ENCODE measurements at regions not wholly inside any gene's neighbourhood (a gene's known extent, or its start where the extent isn't known, plus 50 kb on each side); places are given as distances from the start of the nearest gene placed in this dataset.
"Not testable (repeated sequence)": the region's sequence is repeated elsewhere in the genome, so short reads cannot be mapped to it uniquely, and the experiment has no call there.

GRCh38 chr6:79813143-79813850 lies 134.1 kb downstream of the ELOVL4 start:
- in situ Hi-C loops (cut with HindIII; ENCODE audit: low pct_unique_long_range_greater_than_20kb, low sequenced_read_pairs) = no loop called here
- DNase-seq (ENCODE audit: low read depth) = no peak

- in situ Hi-C loops (cut with HindIII; ENCODE audit: low pct_unique_long_range_greater_than_20kb, low sequenced_read_pairs) = no loop called here
- no peak for DNase-seq (ENCODE audit: low read depth)
Observed at GRCh38 chr6:79812195-79812594, 135.2 kb downstream of the ELOVL4 start.

DNA sequence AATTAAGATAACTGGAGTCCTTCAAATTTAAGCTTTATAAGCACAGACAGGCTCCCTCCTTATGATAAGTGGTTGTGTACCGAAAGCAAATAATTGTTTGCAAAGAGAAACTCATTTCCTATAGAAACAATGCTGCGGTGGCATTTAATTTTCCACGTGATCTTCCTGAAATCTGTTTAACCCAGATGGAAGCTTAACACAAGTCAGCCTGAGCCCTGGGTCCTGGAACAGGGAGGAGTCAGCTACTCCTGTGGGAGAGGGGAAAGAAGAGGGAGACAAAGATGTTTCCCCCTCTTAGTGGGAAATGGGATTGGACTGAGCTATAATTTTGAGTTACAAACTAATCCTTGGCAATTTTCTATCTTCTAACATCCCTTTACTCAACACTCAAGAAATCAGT lies 136.5 kb downstream of the ELOVL4 start:
- DNase-seq (ENCODE audit: low read depth) = no peak
- in situ Hi-C loops (cut with HindIII; ENCODE audit: low pct_unique_long_range_greater_than_20kb, low sequenced_read_pairs) = no loop called here

GRCh38 chr6:79810185-79810705 lies 137.1 kb downstream of the ELOVL4 start:
- in situ Hi-C loops (cut with HindIII; ENCODE audit: low pct_unique_long_range_greater_than_20kb, low sequenced_read_pairs) = no loop called here
- no peak for DNase-seq (ENCODE audit: low read depth)

- in situ Hi-C loops (cut with HindIII; ENCODE audit: low pct_unique_long_range_greater_than_20kb, low sequenced_read_pairs) = no loop called here
- DNase-seq (ENCODE audit: low read depth) = no peak
Observed at GRCh38 chr6:79808921-79809320, 138.4 kb downstream of the ELOVL4 start.

DNA sequence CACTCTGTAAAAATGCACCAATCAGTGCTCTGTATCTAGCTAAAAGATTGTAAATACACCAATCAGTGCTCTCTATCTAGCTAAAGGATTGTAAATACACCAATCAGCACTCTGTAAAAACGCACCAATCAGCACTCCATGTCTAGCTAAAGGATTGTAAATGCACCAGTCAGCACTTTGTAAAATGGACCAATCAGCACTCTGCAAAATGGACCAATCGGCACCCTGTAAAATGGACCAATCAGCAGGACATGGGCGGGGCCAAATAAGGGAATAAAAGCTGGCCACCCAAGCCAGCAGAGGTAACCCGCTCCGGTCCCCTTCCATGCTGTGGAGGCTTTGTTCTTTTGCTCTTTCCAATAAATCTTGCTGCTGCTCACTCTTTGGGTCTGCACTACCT lies 140.7 kb downstream of the ELOVL4 start:
- in situ Hi-C loops (cut with HindIII; ENCODE audit: low pct_unique_long_range_greater_than_20kb, low sequenced_read_pairs); DNase-seq (ENCODE audit: low read depth): not testable (repeated sequence)

GRCh38 chr6:79804732-79805131 lies 142.6 kb downstream of the ELOVL4 start:
- in situ Hi-C loops (cut with HindIII; ENCODE audit: low pct_unique_long_range_greater_than_20kb, low sequenced_read_pairs) = no loop called here

GRCh38 chr6:79803917-79804316 lies 143.4 kb downstream of the ELOVL4 start:
- in situ Hi-C loops (cut with HindIII; ENCODE audit: low pct_unique_long_range_greater_than_20kb, low sequenced_read_pairs) = no loop called here
- DNase-seq (ENCODE audit: low read depth) = no peak

More at GRCh38 chr6:79804732-79805131, 142.6 kb downstream of the ELOVL4 start:
- DNase-seq (ENCODE audit: low read depth) = no peak

DNA sequence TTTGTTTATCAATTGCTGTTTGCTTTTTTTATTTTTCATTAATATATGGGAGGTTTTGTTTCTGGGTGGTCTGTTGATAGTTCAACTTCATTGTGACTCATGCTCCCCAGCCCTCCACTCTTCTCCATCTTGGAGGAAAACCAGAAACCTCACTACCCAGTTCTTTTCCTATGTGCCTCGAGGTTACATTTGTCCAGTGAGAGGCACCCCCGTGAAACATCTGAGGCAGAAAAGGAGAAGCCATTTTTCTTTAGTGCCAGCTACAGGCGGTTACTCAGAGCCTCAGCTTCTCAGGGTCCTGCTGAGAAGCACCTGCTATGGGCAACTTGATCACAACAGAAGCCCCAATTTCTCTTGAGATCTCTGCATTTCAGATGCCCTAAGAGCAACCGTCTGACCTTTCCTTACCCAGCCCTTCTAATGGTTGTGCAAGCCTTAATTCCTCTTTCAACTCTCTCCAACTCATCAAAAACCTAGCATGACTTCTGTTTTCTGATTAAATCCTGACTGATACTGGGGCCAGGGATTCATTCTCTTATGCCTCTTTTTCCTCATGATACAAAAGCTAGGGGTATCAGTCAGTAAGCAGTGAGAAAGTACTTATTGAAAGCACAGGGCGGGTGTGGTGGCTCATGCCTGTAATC lies 144.6 kb downstream of the ELOVL4 start:
- in situ Hi-C loops (cut with HindIII; ENCODE audit: low pct_unique_long_range_greater_than_20kb, low sequenced_read_pairs) = no loop called here

DNA sequence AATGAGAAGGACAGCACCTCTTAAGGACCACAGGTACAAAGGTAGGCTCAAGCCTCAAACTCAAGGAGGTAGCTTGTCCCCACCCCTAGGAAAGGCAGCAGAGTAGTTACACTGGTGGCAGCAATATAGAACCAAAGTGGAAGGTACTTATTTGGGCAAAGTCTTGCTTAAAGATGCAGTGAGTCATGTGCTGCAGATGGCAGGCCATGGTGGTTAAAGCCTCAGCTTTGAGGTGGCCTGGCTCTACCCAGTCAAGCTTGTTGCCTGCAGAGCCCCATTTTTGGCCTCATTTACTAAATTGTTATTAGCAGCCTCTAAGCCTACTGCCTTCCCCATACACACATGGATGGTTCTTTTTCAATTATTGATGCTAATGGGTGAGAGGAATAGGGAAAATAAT lies 146.0 kb downstream of the ELOVL4 start:
- in situ Hi-C loops (cut with HindIII; ENCODE audit: low pct_unique_long_range_greater_than_20kb, low sequenced_read_pairs) = no loop called here
- DNase-seq (ENCODE audit: low read depth) = no peak

More for the DNA sequence above, 144.6 kb downstream of the ELOVL4 start:
- DNase-seq (ENCODE audit: low read depth) = no peak

GRCh38 chr6:79798841-79799240 lies 148.5 kb downstream of the ELOVL4 start:
- in situ Hi-C loops (cut with HindIII; ENCODE audit: low pct_unique_long_range_greater_than_20kb, low sequenced_read_pairs) = no loop called here
- DNase-seq (ENCODE audit: low read depth) = no peak

GRCh38 chr6:79797912-79798311 lies 149.4 kb downstream of the ELOVL4 start:
- DNase-seq (ENCODE audit: low read depth) = no peak
- in situ Hi-C loops (cut with HindIII; ENCODE audit: low pct_unique_long_range_greater_than_20kb, low sequenced_read_pairs) = no loop called here

DNA sequence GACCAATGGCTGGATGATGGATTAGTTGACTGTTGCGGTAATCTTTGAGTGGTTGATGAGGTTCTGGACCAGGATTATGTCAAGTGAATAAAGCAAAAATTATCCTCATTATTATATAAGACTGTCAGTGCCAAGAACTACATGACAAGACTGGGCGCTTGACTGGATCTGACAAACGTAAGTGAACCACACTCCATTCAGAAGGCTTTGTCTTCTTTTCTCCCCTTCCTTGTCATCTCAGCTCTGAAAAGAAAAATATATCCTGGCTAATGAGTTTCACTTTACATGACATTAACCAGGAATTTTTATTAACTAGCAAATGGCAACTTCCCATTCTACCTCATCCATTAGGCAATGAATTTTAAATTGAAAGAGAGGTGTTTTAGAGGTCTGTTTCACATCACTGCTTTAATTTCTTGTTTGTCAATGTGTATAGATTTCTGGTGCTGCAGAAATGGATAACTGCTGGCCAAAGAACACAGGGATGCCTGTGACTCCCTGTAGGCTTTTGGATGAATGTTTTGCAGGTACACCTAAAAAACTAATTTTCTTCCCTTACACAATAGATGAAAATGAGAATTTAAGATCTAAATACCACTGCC lies 150.1 kb downstream of the ELOVL4 start:
- DNase-seq (ENCODE audit: low read depth) = no peak

DNA sequence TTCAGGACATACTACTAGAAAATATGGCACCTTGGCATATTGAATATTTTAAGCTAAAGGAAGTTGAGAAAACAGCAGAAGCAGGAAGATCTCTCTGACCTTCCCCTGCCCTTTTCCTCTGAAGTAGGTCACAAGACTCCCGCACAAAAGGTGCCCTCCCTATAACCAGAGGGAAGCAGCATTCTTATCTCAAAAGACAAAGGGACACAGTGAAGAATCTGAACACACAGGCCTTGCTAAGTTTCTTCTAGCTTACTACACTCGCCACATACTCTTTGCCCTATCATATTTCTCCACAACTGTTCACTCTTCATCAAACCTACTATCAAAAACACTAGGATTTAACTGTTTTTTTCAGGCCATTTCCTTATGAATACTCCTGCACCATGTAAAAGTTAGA lies 151.2 kb downstream of the ELOVL4 start:
- DNase-seq (ENCODE audit: low read depth) = no peak
- in situ Hi-C loops (cut with HindIII; ENCODE audit: low pct_unique_long_range_greater_than_20kb, low sequenced_read_pairs) = no loop called here

More for the DNA sequence above, 150.1 kb downstream of the ELOVL4 start:
- in situ Hi-C loops (cut with HindIII; ENCODE audit: low pct_unique_long_range_greater_than_20kb, low sequenced_read_pairs) = no loop called here

- in situ Hi-C loops (cut with HindIII; ENCODE audit: low pct_unique_long_range_greater_than_20kb, low sequenced_read_pairs) = no loop called here
- no peak for DNase-seq (ENCODE audit: low read depth)
Observed at GRCh38 chr6:79789896-79790295, 157.5 kb downstream of the ELOVL4 start.

DNA sequence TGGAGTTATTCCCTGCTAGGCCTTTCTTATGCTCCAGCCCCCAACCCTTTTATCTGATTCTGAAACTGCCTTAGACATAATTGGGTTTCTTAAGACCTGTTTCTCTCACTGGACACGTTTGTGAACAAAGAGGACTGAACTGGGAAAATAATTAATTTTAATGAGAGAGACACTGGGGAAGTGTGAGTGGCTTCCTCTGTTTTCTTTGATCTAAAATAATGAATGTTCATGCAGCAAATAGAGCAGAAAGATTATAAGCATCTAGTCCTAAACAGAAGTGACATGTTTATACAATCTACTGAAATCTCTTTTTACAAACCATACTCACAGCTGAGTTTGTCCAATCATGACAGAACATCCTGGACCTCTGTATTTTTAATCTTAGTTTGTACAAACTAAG lies 157.6 kb downstream of the SH3BGRL2 start:
- in situ Hi-C loops (cut with HindIII; ENCODE audit: low pct_unique_long_range_greater_than_20kb, low sequenced_read_pairs) = no loop called here
- DNase-seq (ENCODE audit: low read depth) = no peak

GRCh38 chr6:79787626-79788025 lies 156.5 kb downstream of the SH3BGRL2 start:
- in situ Hi-C loops (cut with HindIII; ENCODE audit: low pct_unique_long_range_greater_than_20kb, low sequenced_read_pairs) = no loop called here
- no peak for DNase-seq (ENCODE audit: low read depth)

DNA sequence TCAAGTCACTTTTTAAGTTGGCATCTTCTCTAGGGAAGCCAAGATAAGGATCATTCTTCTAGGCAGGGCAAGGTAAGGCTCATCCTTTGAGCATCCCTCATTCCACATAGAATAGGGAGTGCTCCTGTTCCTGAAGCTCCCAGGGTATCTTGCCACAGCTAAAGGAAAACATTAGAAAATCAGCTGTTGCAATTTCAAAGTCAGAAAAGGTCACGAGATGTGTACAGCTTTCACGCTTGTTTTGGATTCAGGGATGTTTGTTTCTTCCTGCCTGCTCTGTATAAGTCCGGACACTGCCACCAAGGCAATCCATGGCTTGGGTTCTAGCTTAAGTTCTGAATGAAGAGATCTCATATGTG lies 153.2 kb downstream of the SH3BGRL2 start:
- in situ Hi-C loops (cut with HindIII; ENCODE audit: low pct_unique_long_range_greater_than_20kb, low sequenced_read_pairs) = no loop called here

GRCh38 chr6:79783670-79784394 lies 152.7 kb downstream of the SH3BGRL2 start:
- no peak for DNase-seq (ENCODE audit: low read depth)
- in situ Hi-C loops (cut with HindIII; ENCODE audit: low pct_unique_long_range_greater_than_20kb, low sequenced_read_pairs) = no loop called here

More for the DNA sequence above, 153.2 kb downstream of the SH3BGRL2 start:
- no peak for DNase-seq (ENCODE audit: low read depth)
